ENCODE measurements at regions not wholly inside any gene's neighbourhood (a gene's known extent, or its start where the extent isn't known, plus 50 kb on each side); places are given as distances from the start of the nearest gene placed in this dataset.

- TF ChIP-seq EP300 (IDR thresholded peaks at IDR 0.05; ENCODE audit: borderline replicate concordance) (no peak), MAX (IDR thresholded peaks at IDR 0.05) (no peak), TCF12 (IDR thresholded peaks at IDR 0.05; ENCODE audit: low read depth) (no peak), CEBPB (IDR thresholded peaks at IDR 0.05) (no peak), TEAD4 (IDR thresholded peaks at IDR 0.05) (no peak), YY1 (IDR thresholded peaks at IDR 0.05; ENCODE audit: low read depth) (no peak), RAD21 (IDR thresholded peaks at IDR 0.05; ENCODE audit: low read depth) (no peak), CREB1 (IDR thresholded peaks at IDR 0.05; ENCODE audit: low read depth) (no peak), ZBTB7A (IDR thresholded peaks at IDR 0.05; ENCODE audit: low read depth) (no peak), TAF1 (IDR thresholded peaks at IDR 0.05; ENCODE audit: low read depth) (no peak)
Observed at GRCh38 chr12:75868501-75868900, 163.1 kb downstream of the PHLDA1 start.

Measured in Ishikawa (cell line).